Tibial nerve (tissue), 4 donors: ENCODE measurements at regions not wholly inside any gene's neighbourhood (a gene's known extent, or its start where the extent isn't known, plus 50 kb on each side); places are given as distances from the start of the nearest gene placed in this dataset.

Experiments used
- DNase-seq, 2 donors: peaks; one replicate each; pipeline ENCODE4 v3.0.0-alpha.2; 2019; ENCODE audit warnings: low spot score in 2 of 2
- H3K27ac ChIP-seq, 4 donors: fragments of 200-600 bp; sonication (generic) in 3 of 4; one replicate each; pipeline ENCODE4 v1.5.1; 2017 to 2019; ENCODE audit warnings: mild to moderate bottlenecking in 1 of 4
- H3K27me3 ChIP-seq, 2 donors: fragments of 200-600 bp; sonication (generic) in 1 of 2; one replicate each; pipeline versions ENCODE4 v1.5.1 to v1.6.0; 2017 to 2019
- H3K36me3 ChIP-seq, 3 donors: fragments of 200-600 bp; sonication (generic); one replicate each; pipeline ENCODE4 v1.5.1; 2018 to 2019
- H3K4me1 ChIP-seq, 4 donors: fragments of 200-600 bp; sonication (generic) in 3 of 4; one replicate each; pipeline ENCODE4 v1.5.1; 2017 to 2019
- H3K4me3 ChIP-seq, 4 donors: fragments of 200-600 bp; sonication (generic) in 3 of 4; one replicate each; pipeline ENCODE4 v1.5.1; 2017 to 2019; ENCODE audit warnings: mild to moderate bottlenecking in 1 of 4, moderate library complexity in 1 of 4
- H3K9me3 ChIP-seq, 4 donors: fragments of 200-600 bp; sonication (generic) in 3 of 4; one replicate each; pipeline ENCODE4 v1.5.1; 2017 to 2019
- EP300 ChIP-seq, 2 donors: sonication (generic); formaldehyde crosslinking; IDR thresholded peaks; one replicate each; pipeline ENCODE4 v1.6.1; 2017; ENCODE audit warnings: antibody characterized with exemption in 2 of 2, mild to moderate bottlenecking in 1 of 2
- POLR2A ChIP-seq, 2 donors: fragments of 450-650 bp; IDR thresholded peaks; one replicate each; pipeline ENCODE4 v1.6.1; 2017; ENCODE audit warnings: antibody characterized with exemption in 2 of 2, mild to moderate bottlenecking in 2 of 2, moderate library complexity in 2 of 2
- WGBS, 2 donors: methylation state at CpG; one replicate each; pipeline ENCODE4 v1.1.5; 2018; 5-methylcytosine and 5-hydroxymethylcytosine counted together
- TF ChIP-seq, protein P1 (sequence below), 5 experiments: fragments of 200-600 bp in 3 of 5; fragments of 450-650 bp in 2 of 5; sonication (generic) in 3 of 5; IDR thresholded peaks; one replicate each; pipeline ENCODE4 v1.5.1; 2016 to 2019; ENCODE audit warnings: antibody characterized with exemption in 5 of 5, mild to moderate bottlenecking in 3 of 5, moderate library complexity in 2 of 5

DNA sequence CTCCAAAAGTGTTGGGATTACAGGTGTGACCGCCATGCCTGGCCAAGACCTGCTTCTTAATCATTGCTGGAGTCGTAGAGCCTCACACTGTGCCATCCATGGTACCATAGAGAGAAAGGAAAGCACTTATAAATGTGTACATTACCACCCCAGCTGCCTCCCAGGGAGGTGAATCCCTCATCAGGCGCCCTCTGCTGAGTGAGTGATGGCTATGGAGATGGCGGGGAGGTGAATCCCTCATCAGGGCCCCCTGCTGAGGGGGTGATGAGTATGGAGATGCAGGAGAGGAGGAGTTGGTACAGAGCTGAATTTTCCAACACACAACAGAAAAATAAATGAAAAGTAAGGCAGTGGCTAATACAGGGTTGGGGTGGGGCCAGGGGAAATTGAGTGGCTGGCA lies 263.4 kb downstream of the UQCRFS1 start:
- Histone ChIP-seq H3K4me3 (no peak overlapping the region), H3K4me1 (no peaks in the 10 kb centered on the region), H3K36me3 (no peaks in the 10 kb centered on the region), H3K27me3 (no peaks in the 10 kb centered on the region), H3K27ac (no peak overlapping the region), H3K9me3 (peaks cover 0 to 6% (median 0%) of the 10 kb centered on the region in 4 donors)
- no peak for TF ChIP-seq EP300 (IDR thresholded peaks at IDR 0.05)
- TF ChIP-seq, protein P1, sequence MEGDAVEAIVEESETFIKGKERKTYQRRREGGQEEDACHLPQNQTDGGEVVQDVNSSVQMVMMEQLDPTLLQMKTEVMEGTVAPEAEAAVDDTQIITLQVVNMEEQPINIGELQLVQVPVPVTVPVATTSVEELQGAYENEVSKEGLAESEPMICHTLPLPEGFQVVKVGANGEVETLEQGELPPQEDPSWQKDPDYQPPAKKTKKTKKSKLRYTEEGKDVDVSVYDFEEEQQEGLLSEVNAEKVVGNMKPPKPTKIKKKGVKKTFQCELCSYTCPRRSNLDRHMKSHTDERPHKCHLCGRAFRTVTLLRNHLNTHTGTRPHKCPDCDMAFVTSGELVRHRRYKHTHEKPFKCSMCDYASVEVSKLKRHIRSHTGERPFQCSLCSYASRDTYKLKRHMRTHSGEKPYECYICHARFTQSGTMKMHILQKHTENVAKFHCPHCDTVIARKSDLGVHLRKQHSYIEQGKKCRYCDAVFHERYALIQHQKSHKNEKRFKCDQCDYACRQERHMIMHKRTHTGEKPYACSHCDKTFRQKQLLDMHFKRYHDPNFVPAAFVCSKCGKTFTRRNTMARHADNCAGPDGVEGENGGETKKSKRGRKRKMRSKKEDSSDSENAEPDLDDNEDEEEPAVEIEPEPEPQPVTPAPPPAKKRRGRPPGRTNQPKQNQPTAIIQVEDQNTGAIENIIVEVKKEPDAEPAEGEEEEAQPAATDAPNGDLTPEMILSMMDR (IDR thresholded peaks at IDR 0.05) = no peak
- no peak for TF ChIP-seq POLR2A (IDR thresholded peaks at IDR 0.05)
- DNase-seq = no peak
- 70 to 79% methylated on average over 4 of the region's 4 CpGs for WGBS, 2 donors

DNA sequence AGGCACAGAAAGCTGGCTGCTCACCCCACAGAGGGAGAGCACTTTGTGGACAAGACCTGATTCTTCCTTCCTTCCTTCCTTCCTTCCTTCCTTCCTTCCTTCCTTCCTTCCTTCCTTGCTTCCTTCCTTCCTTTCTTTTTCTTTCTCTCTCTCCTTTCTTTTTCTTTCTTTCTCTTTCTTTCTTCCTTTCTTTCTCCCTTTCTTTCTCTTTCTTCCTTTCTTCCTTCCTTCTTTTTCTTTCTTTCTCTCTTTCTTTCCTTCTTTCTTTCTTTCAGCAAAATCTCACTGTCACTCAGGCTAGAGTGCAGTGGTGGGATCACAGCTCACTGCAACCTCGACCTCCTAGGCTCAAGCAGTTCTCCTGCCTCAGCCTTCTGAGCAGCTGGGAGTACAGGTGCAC lies 263.9 kb downstream of the UQCRFS1 start:
- H3K27me3 ChIP-seq = no peaks in the 10 kb centered on the region
- no peaks in the 10 kb centered on the region for H3K4me1 ChIP-seq
- H3K9me3 ChIP-seq = peaks cover 0 to under 1% (median 0%) of the 10 kb centered on the region in 4 donors
- TF ChIP-seq, protein P1 (IDR thresholded peaks at IDR 0.05) = no peak
- TF ChIP-seq POLR2A (IDR thresholded peaks at IDR 0.05) (no peak), EP300 (IDR thresholded peaks at IDR 0.05) (no peak)
- no peak for DNase-seq
- 50 to 68% methylated on average over 1 of the region's 1 CpG for WGBS, 2 donors
- no peak overlapping the region for H3K27ac ChIP-seq
- H3K36me3 ChIP-seq = no peaks in the 10 kb centered on the region
- H3K4me3 ChIP-seq = no peak overlapping the region

DNA sequence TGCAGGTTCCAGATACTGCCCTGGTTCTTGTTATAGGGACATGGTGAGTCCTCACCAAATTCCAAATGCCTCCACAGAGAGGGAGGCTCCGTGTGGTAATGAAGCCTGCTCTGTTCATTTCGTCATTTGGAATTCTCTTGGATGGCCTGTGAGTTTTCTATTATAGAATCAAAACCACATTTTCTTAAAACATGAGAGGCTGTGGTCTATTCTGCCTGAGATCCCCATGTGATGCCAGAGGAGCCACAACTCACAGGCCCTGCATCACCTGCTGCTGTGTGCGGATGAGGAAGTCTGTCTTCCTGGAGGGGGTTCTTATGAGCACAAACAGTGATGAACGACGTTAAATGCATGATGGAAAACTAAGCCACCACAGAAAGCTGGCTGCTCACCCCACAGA lies 264.4 kb downstream of the UQCRFS1 start:
- H3K36me3 ChIP-seq = no peaks in the 10 kb centered on the region
- DNase-seq = no peak

DNA sequence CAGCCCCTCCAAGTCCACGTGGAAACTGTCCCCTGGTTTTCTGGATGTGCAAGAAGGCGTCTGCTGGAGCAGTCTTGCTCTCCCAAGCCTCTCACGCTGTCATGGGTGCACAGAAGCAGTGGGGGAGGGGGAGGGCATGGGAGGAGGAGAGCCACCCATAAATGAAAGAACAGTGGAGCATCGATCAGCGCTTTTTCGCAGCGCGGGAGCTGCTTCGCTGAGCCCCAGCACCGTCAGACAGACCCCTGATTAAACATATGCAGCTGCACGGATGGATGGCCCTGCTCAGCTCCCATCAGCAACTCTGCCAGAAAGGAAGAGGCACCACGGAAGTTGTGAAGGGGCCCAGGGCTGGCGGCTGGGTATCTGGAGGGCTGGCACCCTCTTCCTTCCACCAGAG lies 264.9 kb downstream of the UQCRFS1 start:
- Histone ChIP-seq H3K4me1 (no peaks in the 10 kb centered on the region), H3K36me3 (no peaks in the 10 kb centered on the region), H3K27me3 (no peaks in the 10 kb centered on the region), H3K9me3 (no peaks in the 10 kb centered on the region), H3K4me3 (no peak overlapping the region), H3K27ac (no peak overlapping the region)
- TF ChIP-seq, protein P1 (IDR thresholded peaks at IDR 0.05) = no peak
- TF ChIP-seq EP300 (IDR thresholded peaks at IDR 0.05) = no peak
- no peak for TF ChIP-seq POLR2A (IDR thresholded peaks at IDR 0.05)
- 64 to 73% methylated on average over 11 to 13 of the region's 13 CpGs for WGBS, 2 donors
- DNase-seq = no peak

More for the DNA sequence above, 264.4 kb downstream of the UQCRFS1 start:
- no peak overlapping the region for H3K27ac ChIP-seq
- H3K9me3 ChIP-seq = no peaks in the 10 kb centered on the region
- H3K27me3 ChIP-seq = no peaks in the 10 kb centered on the region
- TF ChIP-seq, protein P1 (IDR thresholded peaks at IDR 0.05) = no peak
- TF ChIP-seq EP300 (IDR thresholded peaks at IDR 0.05) = no peak
- no peak for TF ChIP-seq POLR2A (IDR thresholded peaks at IDR 0.05)
- no peak overlapping the region for H3K4me3 ChIP-seq
- H3K4me1 ChIP-seq = no peaks in the 10 kb centered on the region
- WGBS, 2 donors = 47 to 64% methylated on average over 5 of the region's 5 CpGs

DNA sequence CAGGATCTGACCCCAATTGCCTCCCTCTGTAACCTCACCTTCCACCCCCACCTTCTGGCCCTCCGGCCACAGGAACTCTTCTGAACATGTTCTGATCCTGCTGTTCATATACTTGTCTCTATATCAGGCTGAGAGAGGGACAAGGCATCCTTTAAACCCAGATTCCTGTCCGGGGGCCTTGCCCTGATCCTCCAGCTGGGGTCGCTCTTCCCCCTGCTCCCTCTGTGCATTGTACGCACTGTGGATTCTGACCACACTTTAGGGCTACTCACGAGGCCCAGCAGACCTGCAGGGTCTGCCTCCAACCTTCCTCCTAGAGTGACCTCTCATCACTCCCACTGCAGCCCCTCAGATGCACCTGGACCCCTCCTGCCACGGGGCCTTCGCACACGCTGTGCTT lies 269.3 kb downstream of the UQCRFS1 start:
- Histone ChIP-seq H3K4me3 (no peak overlapping the region), H3K9me3 (no peaks in the 10 kb centered on the region), H3K27ac (no peak overlapping the region), H3K27me3 (no peaks in the 10 kb centered on the region), H3K4me1 (no peaks in the 10 kb centered on the region), H3K36me3 (no peaks in the 10 kb centered on the region)
- DNase-seq = no peak
- WGBS, 2 donors = 84 to 87% methylated on average over 8 of the region's 8 CpGs
- TF ChIP-seq EP300 (IDR thresholded peaks at IDR 0.05) = no peak
- TF ChIP-seq, protein P1 (IDR thresholded peaks at IDR 0.05) = no peak
- TF ChIP-seq POLR2A (IDR thresholded peaks at IDR 0.05) = no peak
